ENCODE measurements at regions not wholly inside any gene's neighbourhood (a gene's known extent, or its start where the extent isn't known, plus 50 kb on each side); places are given as distances from the start of the nearest gene placed in this dataset.
"Not testable (repeated sequence)": the region's sequence is repeated elsewhere in the genome, so short reads cannot be mapped to it uniquely, and the experiment has no call there.

DNA sequence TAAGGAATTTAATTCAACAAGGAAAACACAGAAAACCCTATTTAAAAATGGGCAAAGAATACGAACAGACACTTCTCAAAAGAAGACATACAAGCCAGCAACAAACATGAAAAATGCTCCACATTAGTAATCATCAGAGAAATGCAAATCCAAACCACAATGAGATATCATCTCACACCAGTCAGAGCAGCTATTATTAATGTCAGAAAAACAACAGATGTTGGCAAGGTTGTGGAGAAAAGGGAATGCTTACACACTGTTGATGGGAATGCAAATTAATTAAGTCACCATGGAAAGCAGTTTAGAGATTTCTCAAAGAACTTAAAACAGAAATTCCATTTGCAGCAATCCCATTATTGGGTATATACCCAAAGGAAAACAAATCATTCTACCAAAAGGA, 55.2 kb downstream of the GCC1 start:
- DNase-seq (ENCODE audit: low read depth) = no peak

DNA sequence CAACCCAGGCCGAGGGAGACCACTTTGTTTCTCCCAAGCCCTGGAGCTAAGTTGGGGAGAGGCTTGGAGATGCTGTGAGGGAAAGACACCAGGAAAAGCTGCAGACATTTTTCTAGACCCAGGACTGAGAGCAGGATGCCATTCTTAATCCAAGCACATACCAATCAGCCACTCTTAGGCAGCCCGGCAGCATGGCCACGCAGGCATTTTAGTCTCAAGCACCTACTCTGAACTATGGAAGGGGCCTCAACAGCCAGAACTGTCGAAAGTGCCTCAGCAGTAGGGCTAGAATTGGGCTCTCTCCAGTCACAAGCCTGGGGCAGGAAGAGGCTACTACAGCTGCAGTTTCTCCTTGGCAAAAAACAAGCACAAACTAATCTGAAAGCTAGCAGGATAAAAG, 57.8 kb downstream of the GCC1 start:
- no peak for DNase-seq (ENCODE audit: low read depth)

DNA sequence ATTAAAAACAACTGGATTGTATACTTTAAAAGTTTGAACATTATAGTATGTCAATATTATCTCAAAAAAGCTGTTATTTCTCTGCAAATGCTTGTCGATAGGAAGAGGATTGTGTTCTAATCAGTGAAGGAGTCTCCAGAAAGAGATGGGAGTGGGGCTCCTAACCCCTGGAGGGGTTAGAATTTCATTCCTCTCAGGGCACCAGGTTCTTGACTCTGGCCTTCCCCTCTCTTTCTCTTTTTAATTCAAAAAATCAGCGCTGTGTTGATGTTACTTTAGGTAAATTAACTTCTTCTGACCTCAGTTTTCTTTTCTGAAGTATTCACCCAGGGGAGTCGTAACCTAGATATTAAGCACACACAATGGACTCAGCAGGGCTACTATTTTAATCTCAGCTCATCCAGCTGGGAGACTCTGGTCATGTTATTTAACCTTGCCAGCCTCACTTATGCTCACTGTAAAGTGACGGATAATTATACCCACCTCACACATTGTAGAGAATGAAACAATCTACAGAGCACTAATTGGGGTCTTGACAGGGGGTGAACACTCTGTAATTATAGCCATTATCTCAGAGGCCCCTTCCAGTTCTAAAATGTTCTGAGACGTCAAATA, 59.4 kb downstream of the GCC1 start:
- DNase-seq (ENCODE audit: low read depth) = no peak

- DNase-seq (ENCODE audit: low read depth) = no peak
These were observed 69.1 kb downstream of the GCC1 start for GRCh38 chr7:127516320-127516719.

- no peak for DNase-seq (ENCODE audit: low read depth)
These were observed 70.9 kb downstream of the GCC1 start for GRCh38 chr7:127514499-127514898.

GRCh38 chr7:127513311-127513710, 72.1 kb downstream of the GCC1 start:
- no peak for DNase-seq (ENCODE audit: low read depth)

DNA sequence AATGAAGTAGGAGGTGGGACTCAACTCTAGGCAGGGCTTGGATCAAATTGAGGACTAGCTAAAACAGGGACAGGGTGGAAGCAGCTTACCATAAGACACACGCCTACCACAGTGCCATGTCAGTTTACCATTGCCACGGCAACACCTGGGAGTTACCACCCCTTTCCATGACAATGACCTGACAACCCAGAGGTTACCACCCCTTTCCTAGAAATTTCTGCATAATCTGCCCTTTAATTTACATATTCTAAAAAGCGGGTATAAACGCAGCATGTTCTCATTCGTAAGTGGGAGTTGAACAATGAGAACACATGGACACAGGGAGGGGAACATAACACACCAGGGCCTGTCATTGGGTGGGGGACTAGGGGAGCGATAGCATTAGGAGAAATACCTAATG, 72.7 kb downstream of the GCC1 start:
- no peak for DNase-seq (ENCODE audit: low read depth)

DNA sequence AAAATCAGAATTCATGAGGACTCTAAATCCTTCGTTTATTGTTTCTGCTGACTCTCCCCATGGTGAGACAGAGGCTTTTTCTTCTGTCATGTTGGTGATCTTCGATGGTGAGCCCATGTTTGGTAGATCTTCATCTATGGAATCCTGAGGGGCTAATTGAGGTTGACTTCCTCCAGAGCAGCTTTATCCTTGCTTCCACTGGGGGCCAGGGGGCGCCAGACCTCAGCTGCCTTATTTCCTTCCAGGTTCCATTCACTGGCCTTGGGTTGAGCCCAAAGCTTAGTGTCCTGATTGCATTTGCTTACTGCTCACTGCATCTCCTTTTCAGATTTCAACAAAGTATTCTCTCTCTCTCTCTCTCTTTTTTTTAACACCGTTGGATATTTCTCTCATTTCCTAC, 80.7 kb downstream of the GCC1 start:
- DNase-seq (ENCODE audit: low read depth) = no peak

DNA sequence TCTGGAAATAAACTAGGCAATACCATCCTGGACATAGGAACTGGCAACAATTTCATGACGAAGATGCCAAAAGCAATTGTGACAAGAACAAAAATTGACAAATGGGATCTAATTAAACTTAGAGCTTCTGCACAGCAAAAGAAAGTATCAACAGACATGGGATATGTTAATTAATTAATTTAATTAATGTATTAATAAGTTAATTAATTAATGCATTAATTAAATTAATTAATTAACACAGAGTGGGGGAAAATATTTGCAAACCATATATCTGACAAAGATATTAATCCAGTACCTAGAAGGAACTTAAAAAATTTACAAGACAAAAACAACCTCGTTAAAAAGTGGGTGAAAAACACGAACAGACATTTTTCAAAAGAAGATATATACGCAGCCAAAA, 83.6 kb downstream of the GCC1 start:
- no peak for DNase-seq (ENCODE audit: low read depth)

DNA sequence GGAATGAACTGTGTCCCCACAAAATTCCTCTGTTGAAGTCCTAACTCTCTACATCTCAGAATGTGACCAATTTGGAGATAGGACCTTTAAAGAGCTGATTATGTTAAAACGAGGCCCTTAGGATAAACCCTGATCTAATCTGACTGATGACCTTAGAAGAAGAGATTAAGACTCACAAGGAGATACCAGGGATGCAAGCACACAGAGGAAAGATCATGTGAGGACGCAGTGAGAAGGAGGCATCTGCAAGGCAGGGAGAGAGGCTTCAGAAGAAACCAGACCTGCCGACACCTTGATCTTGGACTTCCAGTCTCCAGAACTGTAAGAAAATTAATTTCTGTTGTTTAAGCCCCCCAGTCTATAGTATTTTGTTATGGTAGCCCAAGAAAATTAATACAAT, 94.9 kb upstream of the ZNF800 start:
- DNase-seq (ENCODE audit: low read depth) = no peak

GRCh38 chr7:127486654-127487053, 94.1 kb upstream of the ZNF800 start:
- no peak for DNase-seq (ENCODE audit: low read depth)

GRCh38 chr7:127485482-127485881, 93.0 kb upstream of the ZNF800 start:
- DNase-seq (ENCODE audit: low read depth) = no peak

GRCh38 chr7:127484954-127485353, 92.4 kb upstream of the ZNF800 start:
- no peak for DNase-seq (ENCODE audit: low read depth)

- no peak for DNase-seq (ENCODE audit: low read depth)
These were observed 86.0 kb upstream of the ZNF800 start for GRCh38 chr7:127478461-127478860.

GRCh38 chr7:127478024-127478355, 85.5 kb upstream of the ZNF800 start:
- DNase-seq (ENCODE audit: low read depth) = no peak

- DNase-seq (ENCODE audit: low read depth) = no peak
These were observed 85.0 kb upstream of the ZNF800 start for GRCh38 chr7:127477295-127478023.

DNA sequence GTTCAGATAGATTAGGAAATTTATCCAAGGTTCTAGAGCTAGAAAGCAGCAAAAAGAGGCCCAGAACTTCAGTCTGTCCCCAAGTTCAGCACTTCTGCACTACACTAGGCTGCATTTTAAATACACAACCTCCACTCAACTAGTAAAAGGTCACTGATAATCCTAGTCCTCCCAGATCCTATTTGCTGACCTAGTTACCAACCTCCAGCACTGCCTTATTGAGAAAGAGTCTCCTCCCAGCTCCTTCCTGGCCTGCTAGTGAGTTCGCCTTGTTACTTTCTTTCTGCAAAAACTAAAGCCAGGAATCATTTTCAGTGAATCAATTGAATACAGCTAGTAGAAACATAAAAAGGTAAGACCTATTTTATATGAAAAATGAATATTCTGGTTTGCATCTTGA, 84.1 kb upstream of the ZNF800 start:
- no peak for DNase-seq (ENCODE audit: low read depth)

- DNase-seq (ENCODE audit: low read depth) = no peak
These were observed 81.9 kb upstream of the ZNF800 start for GRCh38 chr7:127474457-127474856.

GRCh38 chr7:127473409-127473808, 80.9 kb upstream of the ZNF800 start:
- no peak for DNase-seq (ENCODE audit: low read depth)

- DNase-seq (ENCODE audit: low read depth) = no peak
These were observed 67.6 kb upstream of the ZNF800 start for GRCh38 chr7:127460077-127460476.

DNA sequence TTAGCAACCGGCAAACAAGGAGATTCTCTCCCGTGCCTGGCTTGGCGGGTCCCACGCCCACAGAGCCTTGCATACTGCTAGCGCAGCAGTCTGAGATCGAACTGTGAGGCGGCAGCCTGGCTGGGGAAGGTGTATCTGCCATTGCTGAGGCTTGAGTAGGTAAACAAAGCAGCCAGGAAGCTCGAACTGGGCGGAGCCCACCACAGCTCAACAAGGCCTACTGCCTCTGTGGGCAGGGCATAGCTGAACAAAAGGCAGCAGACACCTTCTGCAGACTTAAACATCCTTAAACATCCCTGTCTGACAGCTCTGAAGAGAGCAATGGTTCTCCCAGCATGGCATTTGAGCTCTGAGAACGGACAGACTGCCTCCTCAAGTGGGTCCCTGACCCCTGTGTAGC, 58.8 kb upstream of the ZNF800 start:
- not testable (repeated sequence) for DNase-seq (ENCODE audit: low read depth)

DNA sequence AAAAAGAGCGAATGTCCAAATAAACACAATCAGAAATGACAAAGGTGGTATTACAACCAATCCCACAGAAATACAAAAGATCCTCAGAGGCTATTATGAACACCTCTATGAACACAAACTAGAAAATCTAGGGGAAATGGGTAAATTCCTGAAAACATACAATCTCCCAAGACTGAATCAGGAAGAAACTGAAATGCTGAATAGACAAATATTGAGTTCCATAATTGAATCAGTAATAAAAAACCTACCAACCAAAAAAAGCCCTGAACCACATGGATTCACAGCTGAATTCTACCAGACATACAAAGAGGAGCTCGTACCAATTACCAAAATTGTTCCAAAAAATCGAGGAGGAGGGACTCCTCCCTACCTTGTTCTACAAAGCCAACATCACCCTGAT, 56.1 kb upstream of the ZNF800 start:
- DNase-seq (ENCODE audit: low read depth) = no peak

- DNase-seq (ENCODE audit: low read depth) = peak; percentile 15
These were observed 54.9 kb upstream of the ZNF800 start for GRCh38 chr7:127447326-127447945.

DNA sequence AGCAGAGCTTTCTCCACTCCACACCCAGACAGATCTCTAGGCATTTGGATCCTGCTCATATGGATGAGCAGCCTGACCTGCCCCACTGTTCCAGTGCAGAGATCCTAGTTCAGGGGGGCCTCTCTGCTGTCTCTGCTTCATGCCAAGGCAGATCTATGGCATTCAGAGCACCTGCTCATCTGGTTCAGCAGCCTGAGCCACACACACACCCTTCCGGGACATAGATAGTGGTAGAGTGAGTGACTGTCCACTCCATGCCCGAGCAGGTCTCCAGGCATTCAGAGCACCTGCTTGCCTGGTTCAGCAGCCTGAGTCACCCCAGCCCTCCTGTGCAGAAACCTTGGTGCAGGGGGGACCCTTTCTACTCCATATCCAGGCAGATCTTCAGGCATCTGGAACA, 54.3 kb upstream of the ZNF800 start:
- DNase-seq (ENCODE audit: low read depth) = no peak

Data from stimulated activated CD8-positive, alpha-beta memory T cell treated with anti-CD3 and anti-CD28 coated beads, Interleukin-12 subunit alpha, Interleukin-12 subunit beta, amount 100 ng/mL, for 1 hour (primary cell).